Osteoblast (primary cell): ENCODE measurements at regions not wholly inside any gene's neighbourhood (a gene's known extent, or its start where the extent isn't known, plus 50 kb on each side); places are given as distances from the start of the nearest gene placed in this dataset.
A peak's percentile ranks its signal among the peaks of the same experiment; 100 is the strongest.
"Not testable (repeated sequence)": the region's sequence is repeated elsewhere in the genome, so short reads cannot be mapped to it uniquely, and the experiment has no call there.

ENCODE experiments used
- DNase-seq: peaks from one replicate; pipeline ENCODE4 v3.0.0; 2011; ENCODE audit warnings: low spot score, mixed read lengths; ENCODE audit not compliant: insufficient read length; ENCODE audit errors: missing footprints
- H2AFZ ChIP-seq: 2 replicates; pipeline ENCODE4 v1.6.0; 2011; ENCODE audit warnings: mild to moderate bottlenecking, low read length
- H3K27ac ChIP-seq: 2 replicates; pipeline ENCODE4 v1.5.1; 2011; ENCODE audit warnings: mild to moderate bottlenecking, low read depth, low read length, moderate library complexity
- H3K27me3 ChIP-seq: 2 replicates; pipeline ENCODE4 v1.6.0; 2012; ENCODE audit warnings: mild to moderate bottlenecking, control low read depth, inconsistent platforms, low read length, moderate library complexity; ENCODE audit not compliant: insufficient read depth
- H3K36me3 ChIP-seq: 2 replicates; pipeline ENCODE4 v1.5.1; 2011; ENCODE audit warnings: mild to moderate bottlenecking, low read length, control low read depth, moderate library complexity; ENCODE audit not compliant: insufficient read depth
- H3K4me1 ChIP-seq: 2 replicates; pipeline ENCODE4 v1.5.1; 2011; ENCODE audit warnings: mild to moderate bottlenecking, low read length, control low read depth, moderate library complexity; ENCODE audit not compliant: insufficient read depth
- H3K4me2 ChIP-seq: 2 replicates; pipeline ENCODE4 v1.6.0; 2011; ENCODE audit warnings: mild to moderate bottlenecking, low read length; ENCODE audit not compliant: insufficient read depth
- H3K4me3 ChIP-seq: fragments of 200-600 bp; sonication (generic); 3 replicates; pipeline ENCODE4 v1.5.1; 2012; ENCODE audit warnings: mild to moderate bottlenecking, low read length, inconsistent platforms; ENCODE audit not compliant: insufficient read depth
- H3K79me2 ChIP-seq: 2 replicates; pipeline ENCODE4 v1.6.0; 2012; ENCODE audit warnings: mild to moderate bottlenecking, low read length, control low read depth, inconsistent platforms; ENCODE audit not compliant: insufficient read depth
- H3K9me3 ChIP-seq: 2 replicates; pipeline ENCODE4 v1.5.1; 2011; ENCODE audit warnings: low read depth, low read length, control low read depth
- H4K20me1 ChIP-seq: 2 replicates; pipeline ENCODE4 v1.6.0; 2012; ENCODE audit warnings: mild to moderate bottlenecking, low read length, control low read depth; ENCODE audit not compliant: insufficient read depth
- TF ChIP-seq, protein P1 (sequence below): IDR thresholded peaks from 2 replicates; pipeline ENCODE4 v1.5.1; 2011; ENCODE audit warnings: mild to moderate bottlenecking, low read depth, low read length, moderate library complexity; ENCODE audit errors: extremely low read depth

DNA sequence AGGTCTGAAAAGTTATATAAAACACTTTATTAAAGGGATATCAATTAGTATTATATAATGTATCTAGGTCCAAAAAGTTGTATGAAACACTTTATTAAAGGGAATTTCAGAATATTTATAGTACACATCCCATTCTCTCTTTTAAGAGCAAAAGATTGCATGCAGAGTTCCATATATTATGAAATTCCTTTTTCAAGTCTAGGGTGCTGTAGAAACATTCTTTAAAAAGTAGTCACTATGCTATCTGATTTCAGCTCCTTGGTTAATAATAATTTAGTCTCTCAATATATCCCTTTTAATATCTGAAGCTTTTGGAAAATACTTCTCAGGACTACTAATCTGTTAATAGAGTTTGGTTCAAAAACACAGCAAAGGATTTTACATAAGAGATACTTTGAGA is 1496.1 kb upstream of the C9orf72 start:
- no peaks in the 10 kb centered on the region for H3K36me3 ChIP-seq
- H3K4me2 ChIP-seq: no peak overlapping the region
- H3K4me3 ChIP-seq: no peak overlapping the region
- no peak for DNase-seq
- TF ChIP-seq, protein P1, sequence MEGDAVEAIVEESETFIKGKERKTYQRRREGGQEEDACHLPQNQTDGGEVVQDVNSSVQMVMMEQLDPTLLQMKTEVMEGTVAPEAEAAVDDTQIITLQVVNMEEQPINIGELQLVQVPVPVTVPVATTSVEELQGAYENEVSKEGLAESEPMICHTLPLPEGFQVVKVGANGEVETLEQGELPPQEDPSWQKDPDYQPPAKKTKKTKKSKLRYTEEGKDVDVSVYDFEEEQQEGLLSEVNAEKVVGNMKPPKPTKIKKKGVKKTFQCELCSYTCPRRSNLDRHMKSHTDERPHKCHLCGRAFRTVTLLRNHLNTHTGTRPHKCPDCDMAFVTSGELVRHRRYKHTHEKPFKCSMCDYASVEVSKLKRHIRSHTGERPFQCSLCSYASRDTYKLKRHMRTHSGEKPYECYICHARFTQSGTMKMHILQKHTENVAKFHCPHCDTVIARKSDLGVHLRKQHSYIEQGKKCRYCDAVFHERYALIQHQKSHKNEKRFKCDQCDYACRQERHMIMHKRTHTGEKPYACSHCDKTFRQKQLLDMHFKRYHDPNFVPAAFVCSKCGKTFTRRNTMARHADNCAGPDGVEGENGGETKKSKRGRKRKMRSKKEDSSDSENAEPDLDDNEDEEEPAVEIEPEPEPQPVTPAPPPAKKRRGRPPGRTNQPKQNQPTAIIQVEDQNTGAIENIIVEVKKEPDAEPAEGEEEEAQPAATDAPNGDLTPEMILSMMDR: no peak
- no peaks in the 10 kb centered on the region for H4K20me1 ChIP-seq
- H3K27ac ChIP-seq: no peak overlapping the region
- H3K4me1 ChIP-seq: no peaks in the 10 kb centered on the region
- H3K27me3 ChIP-seq: no peaks in the 10 kb centered on the region
- no peaks in the 10 kb centered on the region for H3K79me2 ChIP-seq
- no peak overlapping the region for H2AFZ ChIP-seq
- no peaks in the 10 kb centered on the region for H3K9me3 ChIP-seq

DNA sequence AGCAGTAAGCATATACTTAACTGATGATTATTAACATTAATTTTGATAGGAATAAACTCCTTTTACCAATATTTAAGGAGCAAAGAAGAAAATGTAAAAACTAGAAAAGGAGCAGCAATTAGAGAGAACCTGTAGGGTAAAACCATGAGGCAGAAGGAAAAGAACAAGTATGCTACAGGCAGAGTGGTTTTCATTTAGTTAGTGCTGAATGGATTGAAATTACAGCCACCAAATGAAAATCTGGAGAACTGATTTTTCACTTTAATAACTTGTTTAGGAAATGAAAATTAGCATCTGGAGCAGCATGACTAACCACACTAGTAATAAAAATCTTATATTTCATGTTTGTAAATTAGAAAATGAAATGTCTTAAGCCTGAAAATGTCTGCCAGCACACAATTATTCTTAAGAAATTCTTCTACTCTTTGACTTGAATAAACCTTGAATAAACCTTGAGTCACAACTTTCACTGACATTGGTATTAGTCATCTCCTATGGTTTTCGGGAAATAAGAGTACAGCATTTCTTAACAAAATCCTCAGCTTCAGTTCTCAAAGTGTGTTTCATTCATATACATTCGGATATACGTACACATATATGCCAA is 1504.9 kb upstream of the C9orf72 start:
- Histone ChIP-seq H3K4me3 (no peak overlapping the region), H4K20me1 (no peaks in the 10 kb centered on the region), H3K27ac (no peak overlapping the region), H3K9me3 (no peaks in the 10 kb centered on the region), H2AFZ (no peak overlapping the region), H3K27me3 (no peaks in the 10 kb centered on the region), H3K79me2 (no peaks in the 10 kb centered on the region), H3K4me1 (no peaks in the 10 kb centered on the region), H3K36me3 (no peaks in the 10 kb centered on the region), H3K4me2 (no peak overlapping the region)
- TF ChIP-seq, protein P1: no peak
- peak; percentile 74 for DNase-seq

DNA sequence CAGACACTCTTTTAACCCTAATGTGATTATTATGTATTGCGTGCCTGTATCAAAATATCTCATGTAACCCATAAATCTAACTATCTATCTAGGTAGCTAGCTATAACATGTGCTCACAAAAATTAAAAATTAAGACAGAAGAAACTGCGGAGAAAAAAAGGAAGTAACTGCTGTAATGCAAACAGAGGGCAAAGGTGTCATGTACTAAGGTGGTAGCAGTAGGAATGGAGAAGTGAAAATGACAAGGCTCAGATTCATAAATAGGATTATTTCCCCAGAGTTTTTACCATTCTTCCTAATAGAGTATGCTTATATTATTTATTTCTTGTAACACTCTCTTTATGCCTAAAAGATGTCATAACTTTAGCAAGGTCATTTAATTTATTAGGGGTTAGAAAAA is 1527.5 kb upstream of the C9orf72 start:
- peaks cover 7% of the 10 kb centered on the region for H3K9me3 ChIP-seq
- TF ChIP-seq, protein P1: no peak
- no peaks in the 10 kb centered on the region for H3K27me3 ChIP-seq
- DNase-seq: no peak
- no peaks in the 10 kb centered on the region for H3K4me1 ChIP-seq
- H4K20me1 ChIP-seq: no peaks in the 10 kb centered on the region
- no peaks in the 10 kb centered on the region for H3K79me2 ChIP-seq
- H3K36me3 ChIP-seq: no peaks in the 10 kb centered on the region
- no peak overlapping the region for H3K4me2 ChIP-seq
- no peak overlapping the region for H3K27ac ChIP-seq
- no peak overlapping the region for H3K4me3 ChIP-seq
- H2AFZ ChIP-seq: no peak overlapping the region

DNA sequence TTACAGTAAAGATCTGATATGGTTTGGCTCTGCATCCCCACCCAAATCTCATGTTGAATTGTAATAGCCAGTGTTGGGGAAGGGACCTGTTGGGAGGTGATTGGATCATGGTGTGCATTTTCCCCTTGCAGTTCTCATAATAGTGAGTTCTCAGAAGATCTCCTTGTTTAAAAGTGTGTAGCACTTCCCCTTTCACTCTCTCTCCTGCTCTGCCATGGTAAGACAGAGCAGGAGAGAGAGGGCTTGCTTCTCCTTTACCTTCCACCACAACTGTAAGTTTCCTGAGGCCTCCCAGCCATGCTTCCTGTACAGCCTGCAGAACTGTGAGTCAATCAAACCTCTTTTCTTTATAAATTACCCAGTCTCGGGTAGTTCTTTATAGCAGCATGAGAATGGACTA is 1530.9 kb upstream of the C9orf72 start:
- H3K4me3 ChIP-seq, H3K4me1 ChIP-seq, H3K27me3 ChIP-seq, H3K27ac ChIP-seq, H3K79me2 ChIP-seq, H4K20me1 ChIP-seq, H3K9me3 ChIP-seq, H3K4me2 ChIP-seq, H3K36me3 ChIP-seq, DNase-seq, H2AFZ ChIP-seq: not testable (repeated sequence)
